ENCODE measurements at regions not wholly inside any gene's neighbourhood (a gene's known extent, or its start where the extent isn't known, plus 50 kb on each side); places are given as distances from the start of the nearest gene placed in this dataset.

GRCh38 chr18:10049747-10050146 is 135.9 kb downstream of the VAPA start:
- TF ChIP-seq CTCF (IDR thresholded peaks at IDR 0.05; ENCODE audit: poor library complexity) (no peak), EZH2 (IDR thresholded peaks at IDR 0.05; ENCODE audit: borderline replicate concordance) (no peak)

All from hepatocyte (in vitro differentiated cells).